Esophagus squamous epithelium (tissue), 5 donors: ENCODE measurements at regions not wholly inside any gene's neighbourhood (a gene's known extent, or its start where the extent isn't known, plus 50 kb on each side); places are given as distances from the start of the nearest gene placed in this dataset.
"Not testable (repeated sequence)": the region's sequence is repeated elsewhere in the genome, so short reads cannot be mapped to it uniquely, and the experiment has no call there.

Experiments
- DNase-seq: peaks from one replicate; lab custom pipeline; 2025; lab: John Stamatoyannopoulos, UW
- H3K27ac ChIP-seq, 4 donors: fragments of 200-600 bp; sonication (generic); one replicate each; pipeline ENCODE4 v1.5.1; 2016 to 2019; ENCODE audit warnings: mild to moderate bottlenecking in 1 of 4
- H3K27me3 ChIP-seq, 4 donors: fragments of 200-600 bp; sonication (generic); 1 replicate in 3 of 4; 2 replicates in 1 of 4; pipeline versions ENCODE4 v1.5.1 to v1.6.0; 2017 to 2021; ENCODE audit warnings: antibody characterized with exemption in 1 of 4
- H3K36me3 ChIP-seq, 3 donors: fragments of 200-600 bp; sonication (generic); one replicate each; pipeline ENCODE4 v1.5.1; 2016 to 2019
- H3K4me1 ChIP-seq, 3 donors: fragments of 200-600 bp; sonication (generic); one replicate each; pipeline ENCODE4 v1.5.1; 2017 to 2019
- H3K4me3 ChIP-seq, 4 donors: fragments of 200-600 bp; sonication (generic); 1 replicate in 3 of 4; 2 replicates in 1 of 4; pipeline ENCODE4 v1.5.1; 2016 to 2019; ENCODE audit warnings: mild to moderate bottlenecking in 2 of 4, moderate library complexity in 1 of 4
- H3K9me3 ChIP-seq, 3 donors: fragments of 200-600 bp; sonication (generic); one replicate each; pipeline ENCODE4 v1.5.1; 2016 to 2019
- POLR2A ChIP-seq, 4 donors: fragments of 450-650 bp; IDR thresholded peaks; one replicate each; pipeline ENCODE4 v1.6.1; 2017; ENCODE audit warnings: antibody characterized with exemption in 4 of 4, mild to moderate bottlenecking in 4 of 4, moderate library complexity in 3 of 4
- WGBS, 2 donors: methylation state at CpG; one replicate each; pipeline ENCODE4 v1.1.5; 2018; 5-methylcytosine and 5-hydroxymethylcytosine counted together
- intact Hi-C: fragments of 100-400 bp; cut with DNase I; formaldehyde crosslinking; loops from one replicate; pipeline ENCODE4 v1.15.0; 2022
- TF ChIP-seq, protein P1 (sequence below), 6 experiments: fragments of 450-650 bp in 4 of 6; fragments of 200-600 bp in 2 of 6; sonication (generic) in 2 of 6; IDR thresholded peaks; one replicate each; pipeline ENCODE4 v1.5.1; 2016 to 2019; ENCODE audit warnings: antibody characterized with exemption in 6 of 6, mild to moderate bottlenecking in 4 of 6, moderate library complexity in 4 of 6
- donor health status: DM: yes; HTN: yes; CAD: no.

- Histone ChIP-seq H3K27ac (no peak overlapping the region), H3K4me3 (no peak overlapping the region), H3K36me3 (no peaks in the 10 kb centered on the region), H3K27me3 (no peaks in the 10 kb centered on the region), H3K4me1 (no peaks in the 10 kb centered on the region), H3K9me3 (peaks cover 0 to 5% (median 0%) of the 10 kb centered on the region in 3 donors)
- DNase-seq: no peak
- 52% methylated on average over 1 of the region's 1 CpG for WGBS, 2 donors
- TF ChIP-seq, protein P1, sequence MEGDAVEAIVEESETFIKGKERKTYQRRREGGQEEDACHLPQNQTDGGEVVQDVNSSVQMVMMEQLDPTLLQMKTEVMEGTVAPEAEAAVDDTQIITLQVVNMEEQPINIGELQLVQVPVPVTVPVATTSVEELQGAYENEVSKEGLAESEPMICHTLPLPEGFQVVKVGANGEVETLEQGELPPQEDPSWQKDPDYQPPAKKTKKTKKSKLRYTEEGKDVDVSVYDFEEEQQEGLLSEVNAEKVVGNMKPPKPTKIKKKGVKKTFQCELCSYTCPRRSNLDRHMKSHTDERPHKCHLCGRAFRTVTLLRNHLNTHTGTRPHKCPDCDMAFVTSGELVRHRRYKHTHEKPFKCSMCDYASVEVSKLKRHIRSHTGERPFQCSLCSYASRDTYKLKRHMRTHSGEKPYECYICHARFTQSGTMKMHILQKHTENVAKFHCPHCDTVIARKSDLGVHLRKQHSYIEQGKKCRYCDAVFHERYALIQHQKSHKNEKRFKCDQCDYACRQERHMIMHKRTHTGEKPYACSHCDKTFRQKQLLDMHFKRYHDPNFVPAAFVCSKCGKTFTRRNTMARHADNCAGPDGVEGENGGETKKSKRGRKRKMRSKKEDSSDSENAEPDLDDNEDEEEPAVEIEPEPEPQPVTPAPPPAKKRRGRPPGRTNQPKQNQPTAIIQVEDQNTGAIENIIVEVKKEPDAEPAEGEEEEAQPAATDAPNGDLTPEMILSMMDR (IDR thresholded peaks at IDR 0.05): no peak
- TF ChIP-seq POLR2A (IDR thresholded peaks at IDR 0.05): no peak
- intact Hi-C loops: no loop called here
These were observed 256.6 kb upstream of the EPHA7 start for GRCh38 chr6:93675856-93676417.

GRCh38 chr6:93663111-93663510 lies 243.8 kb upstream of the EPHA7 start:
- no peaks in the 10 kb centered on the region for H3K27me3 ChIP-seq
- no peak overlapping the region for H3K4me3 ChIP-seq
- 8% methylated on average over 1 of the region's 1 CpG; no CpG with 5 or more reads in 1 of the 2 donors for WGBS, 2 donors
- no peak overlapping the region for H3K27ac ChIP-seq
- intact Hi-C loops: no loop called here
- H3K36me3 ChIP-seq: no peaks in the 10 kb centered on the region
- H3K4me1 ChIP-seq: no peaks in the 10 kb centered on the region
- no peaks in the 10 kb centered on the region for H3K9me3 ChIP-seq
- TF ChIP-seq, protein P1 (IDR thresholded peaks at IDR 0.05): no peak
- TF ChIP-seq POLR2A (IDR thresholded peaks at IDR 0.05): no peak
- no peak for DNase-seq

DNA sequence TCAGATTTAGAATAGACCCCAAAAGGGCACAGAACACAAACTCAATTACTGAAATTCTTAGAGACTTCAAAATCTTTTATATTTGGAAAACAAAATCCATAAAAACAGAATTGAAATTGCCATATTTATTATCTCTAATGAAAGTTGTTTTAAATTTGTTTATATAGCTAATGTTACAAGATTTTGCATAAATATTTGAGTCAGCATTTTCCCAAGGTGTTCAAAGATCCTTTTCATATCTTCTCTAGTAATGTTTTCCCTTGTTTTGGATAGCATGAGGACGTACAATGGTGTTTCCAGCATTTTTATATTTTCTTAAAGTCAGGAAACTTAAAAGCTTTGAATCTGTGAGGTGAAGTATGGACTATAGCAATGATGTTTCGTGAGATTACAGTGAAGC lies 235.2 kb upstream of the EPHA7 start:
- DNase-seq: no peak
- Histone ChIP-seq H3K27ac (no peak overlapping the region), H3K4me1 (no peaks in the 10 kb centered on the region), H3K9me3 (peaks cover 0 to 5% (median 0%) of the 10 kb centered on the region in 3 donors), H3K36me3 (no peaks in the 10 kb centered on the region), H3K27me3 (no peaks in the 10 kb centered on the region), H3K4me3 (no peak overlapping the region)
- WGBS, 2 donors: 39 to 54% methylated on average over 2 of the region's 2 CpGs
- intact Hi-C loops: no loop called here
- TF ChIP-seq, protein P1 (IDR thresholded peaks at IDR 0.05): no peak

- intact Hi-C loops: no loop called here
- Histone ChIP-seq H3K4me1 (no peaks in the 10 kb centered on the region), H3K27me3 (no peaks in the 10 kb centered on the region), H3K27ac (no peak overlapping the region), H3K4me3 (no peak overlapping the region), H3K9me3 (no peaks in the 10 kb centered on the region), H3K36me3 (no peaks in the 10 kb centered on the region)
- 81 to 82% methylated on average over 5 of the region's 5 CpGs for WGBS, 2 donors
- DNase-seq: no peak
- TF ChIP-seq, protein P1 (IDR thresholded peaks at IDR 0.05): no peak
These were observed 225.3 kb upstream of the EPHA7 start for GRCh38 chr6:93644611-93645010.

GRCh38 chr6:93639126-93639525 lies 219.8 kb upstream of the EPHA7 start:
- no peak for TF ChIP-seq POLR2A (IDR thresholded peaks at IDR 0.05)
- TF ChIP-seq, protein P1 (IDR thresholded peaks at IDR 0.05): no peak
- no peak overlapping the region for H3K4me3 ChIP-seq
- no peaks in the 10 kb centered on the region for H3K27me3 ChIP-seq
- peaks cover 0 to 4% (median 0%) of the 10 kb centered on the region in 3 donors for H3K9me3 ChIP-seq
- no peaks in the 10 kb centered on the region for H3K36me3 ChIP-seq
- intact Hi-C loops: no loop called here
- DNase-seq: no peak
- H3K4me1 ChIP-seq: no peaks in the 10 kb centered on the region
- no peak overlapping the region for H3K27ac ChIP-seq

DNA sequence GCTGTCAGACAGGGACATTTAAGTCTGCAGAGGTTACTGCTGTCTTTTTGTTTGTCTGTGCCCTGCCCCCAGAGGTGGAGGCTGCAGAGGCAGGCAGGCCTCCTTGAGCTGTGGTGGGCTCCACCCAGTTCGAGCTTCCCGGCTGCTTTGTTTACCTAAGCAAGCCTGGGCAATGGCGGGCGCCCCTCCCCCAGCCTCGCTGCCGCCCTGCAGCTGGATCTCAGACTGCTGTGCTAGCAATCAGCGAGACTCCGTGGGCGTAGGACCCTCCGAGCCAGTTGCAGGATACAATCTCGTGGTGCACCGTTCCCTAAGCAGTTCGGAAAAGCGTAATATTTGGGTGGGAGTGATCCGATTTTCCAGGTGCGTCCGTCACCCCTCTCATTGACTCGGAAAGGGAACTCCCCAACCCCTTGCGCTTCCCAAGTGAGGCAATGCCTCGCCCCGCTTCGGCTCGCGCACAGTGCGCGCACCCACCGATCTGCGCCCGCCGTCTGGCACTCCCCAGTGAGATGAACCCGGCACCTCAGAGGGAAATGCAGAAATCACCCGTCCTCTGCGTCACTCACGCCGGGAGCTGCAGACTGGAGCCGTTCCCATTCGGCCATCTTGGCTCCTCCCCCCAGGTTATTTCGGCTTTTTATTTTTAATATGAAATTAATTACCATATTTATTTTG lies 217.8 kb upstream of the EPHA7 start:
- intact Hi-C loops, H3K27me3 ChIP-seq, H3K4me1 ChIP-seq, H3K9me3 ChIP-seq, DNase-seq, H3K36me3 ChIP-seq, H3K27ac ChIP-seq, H3K4me3 ChIP-seq: not testable (repeated sequence)
- 92 to 99% methylated on average over 26 to 33 of the region's 38 CpGs for WGBS, 2 donors
